ENCODE measurements at regions not wholly inside any gene's neighbourhood (a gene's known extent, or its start where the extent isn't known, plus 50 kb on each side); places are given as distances from the start of the nearest gene placed in this dataset.

- no peaks in the 10 kb centered on the region for H3K36me3 ChIP-seq
- peaks cover 19% of the 10 kb centered on the region for H3K4me1 ChIP-seq
- no peak overlapping the region for H3K9ac ChIP-seq
- no peaks in the 10 kb centered on the region for H3K36me3 Mint-ChIP-seq
- H3K79me2 ChIP-seq (ENCODE audit: low read depth) = no peaks in the 10 kb centered on the region
- H3K9me3 ChIP-seq (ENCODE audit: low read depth) = no peaks in the 10 kb centered on the region
- H3K4me1 Mint-ChIP-seq = peaks cover 40% of the 10 kb centered on the region
- H3K27me3 ChIP-seq = no peaks in the 10 kb centered on the region
- H3K4me3 Mint-ChIP-seq = no peak overlapping the region
- H2AFZ ChIP-seq (replicated peaks) = no peak overlapping the region
- peak; percentile 36 for DNase-seq (ENCODE audit: low spot score)
- no peak for TF ChIP-seq EZH2 (IDR thresholded peaks at IDR 0.05)
- no peak for TF ChIP-seq CTCF (IDR thresholded peaks at IDR 0.05)
- no peak for TF ChIP-seq EZH2phosphoT487 (IDR thresholded peaks at IDR 0.05)
- H3K4me3 ChIP-seq = no peak overlapping the region
- H4K20me1 ChIP-seq (ENCODE audit: low read depth) = no peaks in the 10 kb centered on the region
- peak overlapping the region; percentile 84 for H3K27ac Mint-ChIP-seq
- H3K27me3 Mint-ChIP-seq (ENCODE audit: insufficient read depth, low read depth) = peaks cover 6% of the 10 kb centered on the region
- H3K4me2 ChIP-seq = peak overlapping the region; percentile 31
- H3K9me3 Mint-ChIP-seq = peaks cover 5% of the 10 kb centered on the region
- H3F3A ChIP-seq (ENCODE audit: low read depth) = peaks cover 4% of the 10 kb centered on the region
- peak overlapping the region; percentile 73 for H3K27ac ChIP-seq
Measured at GRCh38 chr6:153437193-153437592, 306.1 kb upstream of the RGS17 start.

GRCh38 chr6:153436351-153436750 is 305.3 kb upstream of the RGS17 start:
- TF ChIP-seq CTCF (IDR thresholded peaks at IDR 0.05) = no peak
- TF ChIP-seq EZH2phosphoT487 (IDR thresholded peaks at IDR 0.05) = no peak
- TF ChIP-seq EZH2 (IDR thresholded peaks at IDR 0.05) = no peak
- no peak overlapping the region for H3K9ac ChIP-seq
- H3K79me2 ChIP-seq (ENCODE audit: low read depth) = no peaks in the 10 kb centered on the region
- DNase-seq (ENCODE audit: low spot score) = peak; percentile 39
- no peak overlapping the region for H3K4me3 Mint-ChIP-seq
- H2AFZ ChIP-seq (replicated peaks) = peak overlapping the region; percentile 52
- peak overlapping the region; percentile 73 for H3K27ac ChIP-seq
- no peaks in the 10 kb centered on the region for H3K27me3 ChIP-seq
- H4K20me1 ChIP-seq (ENCODE audit: low read depth) = no peaks in the 10 kb centered on the region
- H3K27ac Mint-ChIP-seq = peak overlapping the region; percentile 9
- H3K36me3 ChIP-seq = no peaks in the 10 kb centered on the region
- no peak overlapping the region for H3K4me3 ChIP-seq
- no peaks in the 10 kb centered on the region for H3K9me3 ChIP-seq (ENCODE audit: low read depth)
- peaks cover 16% of the 10 kb centered on the region for H3K4me1 ChIP-seq
- no peaks in the 10 kb centered on the region for H3K36me3 Mint-ChIP-seq
- no peaks in the 10 kb centered on the region for H3K9me3 Mint-ChIP-seq
- peaks cover 4% of the 10 kb centered on the region for H3F3A ChIP-seq (ENCODE audit: low read depth)
- H3K27me3 Mint-ChIP-seq (ENCODE audit: insufficient read depth, low read depth) = peaks cover 2% of the 10 kb centered on the region
- H3K4me2 ChIP-seq = peak overlapping the region; percentile 31
- peaks cover 36% of the 10 kb centered on the region for H3K4me1 Mint-ChIP-seq

GRCh38 chr6:153435787-153436186 is 304.7 kb upstream of the RGS17 start:
- H3K79me2 ChIP-seq (ENCODE audit: low read depth) = no peaks in the 10 kb centered on the region
- no peak overlapping the region for H3K27ac ChIP-seq
- Mint-ChIP-seq H3K9me3 (no peaks in the 10 kb centered on the region), H3K4me1 (peaks cover 36% of the 10 kb centered on the region), H3K27me3 (ENCODE audit: insufficient read depth, low read depth) (peaks cover 2% of the 10 kb centered on the region), H3K27ac (peak overlapping the region; percentile 52), H3K4me3 (no peak overlapping the region), H3K36me3 (no peaks in the 10 kb centered on the region)
- H3K27me3 ChIP-seq = no peaks in the 10 kb centered on the region
- no peak overlapping the region for H3K4me3 ChIP-seq
- H4K20me1 ChIP-seq (ENCODE audit: low read depth) = no peaks in the 10 kb centered on the region
- peaks cover 16% of the 10 kb centered on the region for H3K4me1 ChIP-seq
- peaks cover 4% of the 10 kb centered on the region for H3F3A ChIP-seq (ENCODE audit: low read depth)
- no peaks in the 10 kb centered on the region for H3K36me3 ChIP-seq
- no peaks in the 10 kb centered on the region for H3K9me3 ChIP-seq (ENCODE audit: low read depth)
- H2AFZ ChIP-seq (replicated peaks) = peak overlapping the region; percentile 52
- no peak overlapping the region for H3K4me2 ChIP-seq
- no peak for TF ChIP-seq EZH2 (IDR thresholded peaks at IDR 0.05)
- no peak for TF ChIP-seq CTCF (IDR thresholded peaks at IDR 0.05)
- TF ChIP-seq EZH2phosphoT487 (IDR thresholded peaks at IDR 0.05) = no peak
- no peak overlapping the region for H3K9ac ChIP-seq
- DNase-seq (ENCODE audit: low spot score) = no peak

All from neural progenitor cell (in vitro differentiated cells).